Uterus (tissue), 3 donors: ENCODE measurements at regions not wholly inside any gene's neighbourhood (a gene's known extent, or its start where the extent isn't known, plus 50 kb on each side); places are given as distances from the start of the nearest gene placed in this dataset.

Source experiments
- DNase-seq, 2 donors: peaks; one replicate each; pipeline ENCODE4 v3.0.0-alpha.2; 2019 to 2020
- H3K27ac ChIP-seq, 2 donors: fragments of 200-600 bp; sonication (generic); 1 replicate in 1 of 2; 2 replicates in 1 of 2; pipeline ENCODE4 v1.5.1; 2016 to 2018
- H3K27me3 ChIP-seq, 2 donors: fragments of 200-600 bp; sonication (generic); one replicate each; pipeline ENCODE4 v1.5.1; 2018 to 2019; ENCODE audit warnings: control low read depth in 1 of 2
- H3K36me3 ChIP-seq, 2 donors: fragments of 200-600 bp; sonication (generic); one replicate each; pipeline ENCODE4 v1.5.1; 2019; ENCODE audit warnings: control low read depth in 1 of 2
- H3K4me1 ChIP-seq, 2 donors: fragments of 200-600 bp; sonication (generic); one replicate each; pipeline ENCODE4 v1.5.1; 2018 to 2019; ENCODE audit warnings: control low read depth in 1 of 2
- H3K4me3 ChIP-seq, 2 donors: fragments of 200-600 bp; sonication (generic); 1 replicate in 1 of 2; 2 replicates in 1 of 2; pipeline ENCODE4 v1.5.1; 2018 to 2019; ENCODE audit warnings: mild to moderate bottlenecking in 1 of 2
- H3K9me3 ChIP-seq, 2 donors: fragments of 200-600 bp; sonication (generic); one replicate each; pipeline ENCODE4 v1.5.1; 2019; ENCODE audit warnings: control low read depth in 1 of 2
- CTCF ChIP-seq, 4 experiments: fragments of 200-600 bp in 2 of 4; fragments of 450-650 bp in 2 of 4; sonication (generic) in 2 of 4; IDR thresholded peaks; one replicate each; pipeline ENCODE4 v1.5.1; 2016 to 2019; ENCODE audit warnings: antibody characterized with exemption in 4 of 4, mild to moderate bottlenecking in 2 of 4, moderate library complexity in 1 of 4
- POLR2A ChIP-seq, 2 donors: fragments of 450-650 bp; IDR thresholded peaks; one replicate each; pipeline ENCODE4 v1.6.1; 2016; ENCODE audit warnings: antibody characterized with exemption in 2 of 2, mild to moderate bottlenecking in 1 of 2, moderate library complexity in 1 of 2
- intact Hi-C: fragments of 100-400 bp; cut with DNase I; formaldehyde crosslinking; loops from one replicate; pipeline ENCODE4 v1.15.1; 2023; ENCODE audit warnings: low total_unique reads
- donor health status: DM: yes; HTN: yes; CAD: no.

- no peak overlapping the region for H3K27ac ChIP-seq
- H3K4me1 ChIP-seq = peaks cover 0 to 3% of the 10 kb centered on the region in 2 donors
- TF ChIP-seq CTCF (IDR thresholded peaks at IDR 0.05) = no peak
- TF ChIP-seq POLR2A (IDR thresholded peaks at IDR 0.05) = no peak
- no peaks in the 10 kb centered on the region for H3K9me3 ChIP-seq
- no peak for DNase-seq
- H3K4me3 ChIP-seq = no peak overlapping the region
- intact Hi-C loops = no loop called here
- H3K36me3 ChIP-seq = no peaks in the 10 kb centered on the region
- no peaks in the 10 kb centered on the region for H3K27me3 ChIP-seq
These were observed 239.8 kb upstream of the HS6ST1 start for GRCh38 chr2:128558441-128558840.

DNA sequence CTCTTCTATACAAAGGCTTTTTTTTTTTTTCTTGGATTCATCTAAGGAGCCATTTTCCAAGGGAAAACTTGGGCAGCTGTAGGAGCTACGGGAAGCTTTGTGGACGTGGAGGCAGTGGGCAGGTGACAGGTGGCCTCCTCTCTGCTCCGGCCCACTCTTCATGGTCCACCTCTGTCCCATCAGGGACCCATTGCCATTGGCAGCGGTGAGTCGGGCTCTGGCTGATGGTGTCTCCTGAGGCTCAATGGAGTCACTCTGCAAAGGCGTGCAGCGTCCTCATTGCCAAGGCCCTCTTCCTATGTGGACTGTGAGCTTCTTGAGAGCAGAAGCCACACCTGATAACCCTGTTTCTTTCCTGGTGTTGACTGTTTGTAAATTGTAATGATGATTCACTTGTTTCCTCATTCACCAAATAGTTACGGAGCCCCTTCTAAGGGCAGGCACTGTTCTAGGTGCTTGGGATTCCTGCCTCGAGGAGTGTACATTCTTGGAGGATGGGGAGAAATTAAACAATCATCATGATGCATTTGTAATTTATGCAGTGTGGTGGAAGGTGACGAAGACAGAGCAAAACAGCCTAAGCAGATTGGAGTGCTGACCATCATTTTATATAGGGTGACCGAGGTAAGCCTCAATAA lies 240.3 kb upstream of the HS6ST1 start:
- Histone ChIP-seq H3K27ac (no peak overlapping the region), H3K4me1 (peaks cover 0 to 3% of the 10 kb centered on the region in 2 donors), H3K4me3 (no peak overlapping the region), H3K27me3 (no peaks in the 10 kb centered on the region), H3K36me3 (no peaks in the 10 kb centered on the region), H3K9me3 (no peaks in the 10 kb centered on the region)
- DNase-seq = no peak
- intact Hi-C loops = no loop called here
- TF ChIP-seq CTCF (IDR thresholded peaks at IDR 0.05) = no peak
- no peak for TF ChIP-seq POLR2A (IDR thresholded peaks at IDR 0.05)

DNA sequence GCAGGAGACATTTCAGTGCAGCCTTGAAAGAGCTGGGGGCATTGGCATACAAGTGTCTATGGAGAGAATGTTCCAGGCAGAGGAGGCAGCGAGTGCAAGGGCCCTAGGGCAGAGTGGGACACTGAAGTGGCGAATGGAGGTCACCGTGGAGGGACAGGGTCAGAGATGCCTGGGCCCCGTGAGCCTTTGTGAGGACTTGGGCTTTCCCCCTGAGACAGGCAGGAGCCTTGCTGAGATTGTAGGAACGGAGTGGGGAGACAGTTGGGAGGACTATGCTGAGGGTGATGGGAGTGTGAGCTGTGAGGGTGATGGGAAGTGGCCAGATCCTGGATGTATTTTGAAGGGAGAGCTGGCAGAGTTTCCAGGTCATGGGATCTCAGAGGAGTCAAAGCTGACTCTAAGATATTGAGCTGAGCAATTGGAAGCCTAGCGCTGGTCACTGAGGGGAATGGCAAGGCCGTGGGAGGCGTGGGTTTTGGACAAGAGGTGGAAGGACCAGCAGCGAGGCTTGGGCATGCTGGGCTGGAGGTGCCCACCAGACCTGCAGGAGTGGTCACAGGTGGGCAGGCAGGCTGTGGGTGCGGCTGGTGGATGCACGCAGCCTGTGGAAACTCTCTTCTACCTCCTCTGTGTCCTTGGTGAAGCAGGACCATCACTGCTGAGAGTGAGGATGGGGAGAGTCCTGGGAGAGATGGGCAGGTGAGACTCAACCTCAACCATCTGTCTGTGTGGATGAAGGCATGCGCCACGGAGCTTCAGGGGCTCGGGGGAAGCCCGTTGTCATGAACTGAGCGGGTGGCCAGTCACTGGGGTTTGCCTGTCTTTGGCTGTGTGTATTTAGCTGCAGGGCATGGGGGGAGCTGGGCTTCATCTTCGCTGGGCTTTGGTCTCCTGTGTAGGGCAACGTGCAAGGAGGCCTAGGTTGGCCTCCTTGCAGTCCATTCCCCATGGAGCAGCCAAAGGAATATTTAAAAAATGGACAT lies 241.2 kb upstream of the HS6ST1 start:
- intact Hi-C loops = no loop called here
- Histone ChIP-seq H3K4me3 (no peak overlapping the region), H3K27me3 (no peaks in the 10 kb centered on the region), H3K36me3 (no peaks in the 10 kb centered on the region), H3K4me1 (peaks cover 0 to 3% of the 10 kb centered on the region in 2 donors), H3K27ac (no peak overlapping the region), H3K9me3 (no peaks in the 10 kb centered on the region)
- no peak for DNase-seq
- TF ChIP-seq POLR2A (IDR thresholded peaks at IDR 0.05) = no peak
- no peak for TF ChIP-seq CTCF (IDR thresholded peaks at IDR 0.05)

DNA sequence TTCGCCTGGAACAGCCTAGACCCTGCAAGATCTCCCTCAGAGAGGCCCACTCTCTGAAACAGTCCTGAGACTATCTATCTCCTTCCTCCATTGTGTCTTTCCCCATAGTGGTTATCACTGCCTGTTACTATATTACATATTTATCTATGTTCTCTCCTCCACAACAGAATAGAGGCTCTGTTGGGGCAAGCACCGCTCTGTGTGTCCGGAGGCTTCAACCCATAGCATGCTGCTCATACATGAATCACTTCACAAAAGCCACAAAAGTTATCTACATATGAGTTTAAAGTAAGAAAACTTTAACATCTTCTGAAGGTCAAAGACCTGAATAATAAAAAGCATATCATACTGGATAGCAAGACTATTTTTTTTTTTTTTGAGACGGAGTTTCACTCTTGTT lies 242.1 kb upstream of the HS6ST1 start:
- Histone ChIP-seq H3K4me3 (no peak overlapping the region), H3K9me3 (no peaks in the 10 kb centered on the region), H3K36me3 (no peaks in the 10 kb centered on the region), H3K27ac (no peak overlapping the region), H3K4me1 (peaks cover 0 to 3% of the 10 kb centered on the region in 2 donors), H3K27me3 (no peaks in the 10 kb centered on the region)
- TF ChIP-seq POLR2A (IDR thresholded peaks at IDR 0.05) (no peak), CTCF (IDR thresholded peaks at IDR 0.05) (no peak)
- no peak for DNase-seq
- intact Hi-C loops = no loop called here
